Stomach (tissue), 8 donors: ENCODE measurements at regions not wholly inside any gene's neighbourhood (a gene's known extent, or its start where the extent isn't known, plus 50 kb on each side); places are given as distances from the start of the nearest gene placed in this dataset.

ENCODE experiments used
- DNase-seq, 2 donors: peaks; one replicate each; pipeline versions ENCODE4 v3.0.0 to v3.0.0-alpha.2; 2013 to 2019
- H3K27ac ChIP-seq, 5 donors: fragments of 200-600 bp in 4 of 5; sonication (generic) in 4 of 5; one replicate each; pipeline ENCODE4 v1.5.1; 2013 to 2019; ENCODE audit warnings: mild to moderate bottlenecking in 1 of 5, moderate library complexity in 1 of 5
- H3K27me3 ChIP-seq, 3 donors: fragments of 200-600 bp; sonication (generic); one replicate each; pipeline ENCODE4 v1.5.1; 2017 to 2019; ENCODE audit warnings: mixed run types in 1 of 3
- H3K36me3 ChIP-seq, 4 donors: fragments of 200-600 bp; sonication (generic); 1 replicate in 3 of 4; 2 replicates in 1 of 4; pipeline ENCODE4 v1.5.1; 2016 to 2019
- H3K4me1 ChIP-seq, 4 donors: fragments of 200-600 bp; sonication (generic); one replicate each; pipeline ENCODE4 v1.5.1; 2016 to 2019
- H3K4me3 ChIP-seq, 4 donors: fragments of 200-600 bp; sonication (generic) in 3 of 4; one replicate each; pipeline ENCODE4 v1.5.1; 2016 to 2019; ENCODE audit warnings: mild to moderate bottlenecking in 1 of 4
- H3K9me3 ChIP-seq, 4 donors: fragments of 200-600 bp; sonication (generic); one replicate each; pipeline ENCODE4 v1.5.1; 2016 to 2019
- EP300 ChIP-seq: sonication (generic); formaldehyde crosslinking; IDR thresholded peaks from one replicate; pipeline ENCODE4 v1.6.1; 2017; ENCODE audit warnings: antibody characterized with exemption
- POLR2A ChIP-seq, 4 donors: fragments of 450-650 bp; IDR thresholded peaks; one replicate each; pipeline ENCODE4 v1.6.1; 2016; ENCODE audit warnings: antibody characterized with exemption in 4 of 4, control low read depth in 2 of 4, mild to moderate bottlenecking in 1 of 4, moderate library complexity in 1 of 4
- POLR2AphosphoS5 ChIP-seq, 3 donors: sonication (generic); formaldehyde crosslinking; IDR thresholded peaks; one replicate each; pipeline ENCODE4 v1.6.1; 2016; ENCODE audit warnings: antibody characterized with exemption in 3 of 3
- WGBS, 5 donors: extraction: QIAGEN DNeasy Blood & Tissue Kit in 3 of 5; methylation state at CpG; one replicate each; pipeline versions ENCODE4 v1.1.5 to v1.1.7; 2013 to 2018; 5-methylcytosine and 5-hydroxymethylcytosine counted together
- intact Hi-C: fragments of 100-400 bp; cut with DNase I; formaldehyde crosslinking; loops from one replicate; pipeline ENCODE4 v1.15.1; 2023; ENCODE audit warnings: low total_unique reads
- TF ChIP-seq, protein P1 (sequence below), 7 experiments: fragments of 450-650 bp in 4 of 7; fragments of 200-600 bp in 3 of 7; sonication (generic) in 3 of 7; IDR thresholded peaks; one replicate each; pipeline ENCODE4 v1.5.1; 2016 to 2019; ENCODE audit warnings: antibody characterized with exemption in 7 of 7, control low read depth in 2 of 7, mild to moderate bottlenecking in 1 of 7
- donor health status: healthy with polysubstance abuse.
- donor health status: Bipolar disorder and iron deficiency.
- donor health status: healthy.

GRCh38 chr1:199157494-199157893, 518.7 kb downstream of the PTPRC start:
- H3K36me3 ChIP-seq = no peaks in the 10 kb centered on the region
- no peak overlapping the region for H3K27ac ChIP-seq
- intact Hi-C loops = no loop called here
- no peak overlapping the region for H3K4me3 ChIP-seq
- no peak for TF ChIP-seq POLR2AphosphoS5 (IDR thresholded peaks at IDR 0.05)
- no peak for TF ChIP-seq EP300
- TF ChIP-seq, protein P1, sequence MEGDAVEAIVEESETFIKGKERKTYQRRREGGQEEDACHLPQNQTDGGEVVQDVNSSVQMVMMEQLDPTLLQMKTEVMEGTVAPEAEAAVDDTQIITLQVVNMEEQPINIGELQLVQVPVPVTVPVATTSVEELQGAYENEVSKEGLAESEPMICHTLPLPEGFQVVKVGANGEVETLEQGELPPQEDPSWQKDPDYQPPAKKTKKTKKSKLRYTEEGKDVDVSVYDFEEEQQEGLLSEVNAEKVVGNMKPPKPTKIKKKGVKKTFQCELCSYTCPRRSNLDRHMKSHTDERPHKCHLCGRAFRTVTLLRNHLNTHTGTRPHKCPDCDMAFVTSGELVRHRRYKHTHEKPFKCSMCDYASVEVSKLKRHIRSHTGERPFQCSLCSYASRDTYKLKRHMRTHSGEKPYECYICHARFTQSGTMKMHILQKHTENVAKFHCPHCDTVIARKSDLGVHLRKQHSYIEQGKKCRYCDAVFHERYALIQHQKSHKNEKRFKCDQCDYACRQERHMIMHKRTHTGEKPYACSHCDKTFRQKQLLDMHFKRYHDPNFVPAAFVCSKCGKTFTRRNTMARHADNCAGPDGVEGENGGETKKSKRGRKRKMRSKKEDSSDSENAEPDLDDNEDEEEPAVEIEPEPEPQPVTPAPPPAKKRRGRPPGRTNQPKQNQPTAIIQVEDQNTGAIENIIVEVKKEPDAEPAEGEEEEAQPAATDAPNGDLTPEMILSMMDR (IDR thresholded peaks at IDR 0.05) = no peak
- TF ChIP-seq POLR2A (IDR thresholded peaks at IDR 0.05) = no peak
- H3K4me1 ChIP-seq = no peaks in the 10 kb centered on the region
- H3K9me3 ChIP-seq = no peaks in the 10 kb centered on the region
- DNase-seq = peak in 1 of 2 donors; percentile 5
- no peaks in the 10 kb centered on the region for H3K27me3 ChIP-seq

- no peaks in the 10 kb centered on the region for H3K27me3 ChIP-seq
- no peaks in the 10 kb centered on the region for H3K4me1 ChIP-seq
- no peak overlapping the region for H3K4me3 ChIP-seq
- 72 to 90% (median 79%) methylated on average over 1 of the region's 1 CpG for WGBS, 5 donors
- intact Hi-C loops = no loop called here
- no peaks in the 10 kb centered on the region for H3K36me3 ChIP-seq
- H3K27ac ChIP-seq = no peak overlapping the region
- TF ChIP-seq POLR2A (IDR thresholded peaks at IDR 0.05) (no peak), EP300 (no peak), POLR2AphosphoS5 (IDR thresholded peaks at IDR 0.05) (no peak)
- TF ChIP-seq, protein P1 (IDR thresholded peaks at IDR 0.05) = no peak
- H3K9me3 ChIP-seq = no peaks in the 10 kb centered on the region
- no peak for DNase-seq
Observed at GRCh38 chr1:199160521-199161318, 521.9 kb downstream of the PTPRC start.

DNA sequence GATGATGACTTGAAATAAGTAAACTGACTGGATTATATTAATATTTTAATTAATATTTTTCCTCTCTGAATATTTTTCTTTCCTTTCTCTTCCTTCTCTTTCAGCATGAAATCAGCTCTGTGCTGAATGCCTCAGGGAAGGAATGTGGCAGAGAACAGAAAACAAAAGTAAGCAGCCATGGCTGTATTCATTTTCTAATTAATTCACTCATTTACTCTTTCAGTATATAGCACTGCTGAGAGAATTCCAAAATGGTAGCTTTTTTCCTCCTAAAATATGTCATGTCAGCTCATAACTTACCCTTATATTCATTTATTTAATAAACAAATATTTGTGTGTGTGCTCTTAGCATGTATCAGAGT, 522.5 kb downstream of the PTPRC start:
- H3K27ac ChIP-seq = no peak overlapping the region
- no peaks in the 10 kb centered on the region for H3K4me1 ChIP-seq
- no peaks in the 10 kb centered on the region for H3K36me3 ChIP-seq
- no peaks in the 10 kb centered on the region for H3K9me3 ChIP-seq
- no peaks in the 10 kb centered on the region for H3K27me3 ChIP-seq
- intact Hi-C loops = no loop called here
- no peak overlapping the region for H3K4me3 ChIP-seq
- TF ChIP-seq EP300 (no peak), POLR2AphosphoS5 (IDR thresholded peaks at IDR 0.05) (no peak), POLR2A (IDR thresholded peaks at IDR 0.05) (no peak)
- TF ChIP-seq, protein P1 (IDR thresholded peaks at IDR 0.05) = no peak
- DNase-seq = no peak

DNA sequence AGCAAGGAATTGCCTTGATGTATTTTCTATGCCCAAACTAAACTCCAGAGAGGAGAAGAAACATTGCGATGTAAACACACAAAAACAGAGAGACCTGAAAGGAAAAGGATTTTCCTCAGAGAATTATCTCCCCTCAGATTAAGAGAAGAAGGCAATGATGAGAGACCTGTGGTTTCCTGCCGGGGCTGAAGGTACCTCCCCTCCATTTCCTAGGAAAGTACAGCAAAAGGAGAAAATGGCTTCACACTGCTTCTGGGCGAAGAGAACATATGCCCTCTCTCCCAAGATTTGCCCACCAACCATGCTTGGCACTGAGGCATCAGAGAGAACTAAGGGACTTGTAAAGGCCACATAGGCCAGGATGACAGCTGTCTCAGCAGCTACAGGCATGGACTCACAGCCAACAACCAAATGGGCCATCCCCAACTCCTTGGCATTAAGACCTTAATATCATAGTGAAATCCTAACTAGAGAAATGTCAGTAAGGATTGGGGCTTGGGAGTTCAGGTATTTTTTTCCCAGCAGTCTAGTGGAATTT, 523.0 kb downstream of the PTPRC start:
- no peak for DNase-seq
- intact Hi-C loops = no loop called here
- Histone ChIP-seq H3K4me1 (no peaks in the 10 kb centered on the region), H3K9me3 (no peaks in the 10 kb centered on the region), H3K27me3 (no peaks in the 10 kb centered on the region), H3K36me3 (no peaks in the 10 kb centered on the region), H3K27ac (no peak overlapping the region), H3K4me3 (no peak overlapping the region)
- no peak for TF ChIP-seq POLR2A (IDR thresholded peaks at IDR 0.05)
- TF ChIP-seq POLR2AphosphoS5 (IDR thresholded peaks at IDR 0.05) = no peak
- TF ChIP-seq, protein P1 (IDR thresholded peaks at IDR 0.05) = no peak
- TF ChIP-seq EP300 = no peak
- 74 to 91% (median 84%) methylated on average over 3 of the region's 3 CpGs for WGBS, 5 donors
